Immature natural killer cell (primary cell): ENCODE measurements at regions not wholly inside any gene's neighbourhood (a gene's known extent, or its start where the extent isn't known, plus 50 kb on each side); places are given as distances from the start of the nearest gene placed in this dataset.

Source experiments
- DNase-seq, 3 donors: peaks; one replicate each; pipeline ENCODE4 v3.0.0; 2022; ENCODE audit warnings: mixed read lengths in 1 of 3
- H3K27ac Mint-ChIP-seq, 6 donors: one replicate each; pipeline ENCODE4 v1.8.0; 2020; ENCODE audit warnings: mixed read lengths in 6 of 6, mild to moderate bottlenecking in 5 of 6, inconsistent platforms in 4 of 6, moderate library complexity in 3 of 6
- H3K27me3 Mint-ChIP-seq, 3 donors: one replicate each; pipeline ENCODE4 v1.8.0; 2020 to 2021; ENCODE audit warnings: low read depth in 3 of 3, mild to moderate bottlenecking in 3 of 3, mixed read lengths in 3 of 3, moderate library complexity in 3 of 3, inconsistent platforms in 1 of 3
- H3K36me3 Mint-ChIP-seq, 3 donors: one replicate each; pipeline ENCODE4 v1.8.0; 2020; ENCODE audit warnings: mixed read lengths in 3 of 3, inconsistent platforms in 2 of 3, mild to moderate bottlenecking in 2 of 3
- H3K4me1 Mint-ChIP-seq, 2 donors: one replicate each; pipeline ENCODE4 v1.8.0; 2020; ENCODE audit warnings: inconsistent platforms in 2 of 2, mild to moderate bottlenecking in 2 of 2, mixed read lengths in 2 of 2, moderate library complexity in 1 of 2
- H3K4me3 Mint-ChIP-seq, 5 donors: one replicate each; pipeline ENCODE4 v1.8.0; 2020; ENCODE audit warnings: mild to moderate bottlenecking in 5 of 5, mixed read lengths in 5 of 5, inconsistent platforms in 3 of 5, moderate library complexity in 3 of 5
- H3K9me3 Mint-ChIP-seq, 6 donors: one replicate each; pipeline ENCODE4 v1.8.0; 2020; ENCODE audit warnings: mild to moderate bottlenecking in 6 of 6, mixed read lengths in 6 of 6, inconsistent platforms in 4 of 6, moderate library complexity in 3 of 6

- no peak for DNase-seq
- H3K9me3 Mint-ChIP-seq = peaks cover 0 to 4% (median 0%) of the 10 kb centered on the region in 6 donors
- H3K27ac Mint-ChIP-seq = no peak overlapping the region
- no peaks in the 10 kb centered on the region for H3K36me3 Mint-ChIP-seq
- peaks cover 5 to 12% (median 6%) of the 10 kb centered on the region in 3 donors for H3K27me3 Mint-ChIP-seq
- H3K4me1 Mint-ChIP-seq = no peaks in the 10 kb centered on the region
- H3K4me3 Mint-ChIP-seq = no peak overlapping the region
Measured at GRCh38 chr5:158026304-158027031, 167.5 kb upstream of the CLINT1 start.

DNA sequence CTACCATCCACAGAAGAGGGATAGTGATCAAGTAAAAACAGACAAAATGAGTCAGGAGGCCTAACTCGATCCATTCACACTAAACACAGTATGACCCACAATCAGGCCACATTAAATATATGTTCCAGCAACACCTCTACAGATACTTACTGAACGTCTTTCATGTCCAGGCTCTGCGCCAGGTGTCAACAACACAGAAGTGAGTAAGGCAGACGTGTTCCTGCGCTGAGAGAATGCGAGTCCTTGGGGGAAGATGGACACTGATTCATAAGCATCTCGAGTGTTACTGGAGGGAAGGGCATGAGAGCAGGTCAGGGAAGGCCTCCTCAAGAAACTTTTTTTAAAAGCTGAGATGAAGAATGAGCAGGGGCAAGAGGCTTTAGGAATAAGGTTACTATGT lies 164.3 kb upstream of the CLINT1 start:
- Mint-ChIP-seq H3K4me3 (no peak overlapping the region), H3K36me3 (no peaks in the 10 kb centered on the region), H3K27me3 (peaks cover 2 to 10% (median 8%) of the 10 kb centered on the region in 3 donors), H3K4me1 (no peaks in the 10 kb centered on the region), H3K9me3 (peaks cover 0 to 4% (median 0%) of the 10 kb centered on the region in 6 donors), H3K27ac (no peak overlapping the region)
- DNase-seq = no peak

DNA sequence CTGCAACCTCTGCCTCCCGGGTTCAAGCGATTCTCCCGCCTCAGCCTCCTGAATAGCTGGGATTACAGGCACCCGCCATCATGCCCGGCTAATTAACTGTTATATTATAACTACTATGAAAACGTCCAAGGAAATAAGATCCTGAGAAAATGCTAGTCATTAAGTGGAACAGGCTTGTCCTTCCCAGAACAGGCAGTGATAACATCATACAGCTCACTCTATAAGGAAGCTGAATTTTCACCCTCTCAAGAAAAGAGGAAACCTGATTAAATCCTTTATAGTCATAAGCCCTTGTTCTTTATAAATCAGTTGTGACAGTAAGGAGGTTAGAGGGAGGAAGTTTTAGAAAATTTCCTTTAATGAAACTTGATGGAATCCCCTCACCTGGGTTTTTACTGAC lies 163.9 kb upstream of the CLINT1 start:
- Mint-ChIP-seq H3K27me3 (peaks cover 2 to 10% (median 8%) of the 10 kb centered on the region in 3 donors), H3K27ac (no peak overlapping the region)

DNA sequence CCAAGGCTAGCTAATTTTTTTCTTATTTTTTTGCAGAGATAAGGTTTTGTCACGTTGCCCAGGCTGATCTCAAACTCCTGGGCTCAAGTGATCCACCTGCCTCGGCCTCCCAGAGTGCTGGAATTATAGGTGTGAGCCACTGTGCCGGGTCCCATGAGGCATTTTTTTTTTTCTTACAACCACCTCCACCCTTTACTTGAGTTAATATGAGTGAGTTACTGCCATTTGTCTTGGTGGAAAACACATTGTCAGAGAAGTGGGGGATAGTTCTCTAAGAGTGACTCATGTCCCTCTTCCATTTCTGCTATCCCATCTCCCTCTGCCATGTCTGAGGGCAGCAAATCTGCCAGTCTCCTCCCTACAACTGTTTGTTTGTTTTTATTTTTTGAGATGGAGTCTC lies 163.4 kb upstream of the CLINT1 start:
- peaks cover 2 to 10% (median 8%) of the 10 kb centered on the region in 3 donors for H3K27me3 Mint-ChIP-seq
- no peaks in the 10 kb centered on the region for H3K4me1 Mint-ChIP-seq
- H3K4me3 Mint-ChIP-seq = no peak overlapping the region
- H3K27ac Mint-ChIP-seq = no peak overlapping the region
- H3K36me3 Mint-ChIP-seq = no peaks in the 10 kb centered on the region
- no peak for DNase-seq
- H3K9me3 Mint-ChIP-seq = peaks cover 0 to 4% (median 0%) of the 10 kb centered on the region in 6 donors

More for the DNA sequence above, 163.9 kb upstream of the CLINT1 start:
- H3K36me3 Mint-ChIP-seq = no peaks in the 10 kb centered on the region
- H3K4me3 Mint-ChIP-seq = no peak overlapping the region
- H3K9me3 Mint-ChIP-seq = peaks cover 0 to 4% (median 0%) of the 10 kb centered on the region in 6 donors
- DNase-seq = no peak
- H3K4me1 Mint-ChIP-seq = no peaks in the 10 kb centered on the region

GRCh38 chr5:158020555-158021418 lies 161.8 kb upstream of the CLINT1 start:
- no peak for DNase-seq
- Mint-ChIP-seq H3K4me1 (no peaks in the 10 kb centered on the region), H3K4me3 (no peak overlapping the region), H3K36me3 (no peaks in the 10 kb centered on the region), H3K27ac (no peak overlapping the region), H3K27me3 (peaks cover 0 to 8% (median 7%) of the 10 kb centered on the region in 3 donors), H3K9me3 (peaks cover 0 to 4% (median 0%) of the 10 kb centered on the region in 6 donors)

- no peaks in the 10 kb centered on the region for H3K36me3 Mint-ChIP-seq
- H3K4me1 Mint-ChIP-seq = no peaks in the 10 kb centered on the region
- no peaks in the 10 kb centered on the region for H3K9me3 Mint-ChIP-seq
- H3K27me3 Mint-ChIP-seq = peaks cover 0 to 8% (median 4%) of the 10 kb centered on the region in 3 donors
- H3K4me3 Mint-ChIP-seq = no peak overlapping the region
- no peak for DNase-seq
- H3K27ac Mint-ChIP-seq = no peak overlapping the region
Measured at GRCh38 chr5:158017469-158017868, 158.5 kb upstream of the CLINT1 start.

DNA sequence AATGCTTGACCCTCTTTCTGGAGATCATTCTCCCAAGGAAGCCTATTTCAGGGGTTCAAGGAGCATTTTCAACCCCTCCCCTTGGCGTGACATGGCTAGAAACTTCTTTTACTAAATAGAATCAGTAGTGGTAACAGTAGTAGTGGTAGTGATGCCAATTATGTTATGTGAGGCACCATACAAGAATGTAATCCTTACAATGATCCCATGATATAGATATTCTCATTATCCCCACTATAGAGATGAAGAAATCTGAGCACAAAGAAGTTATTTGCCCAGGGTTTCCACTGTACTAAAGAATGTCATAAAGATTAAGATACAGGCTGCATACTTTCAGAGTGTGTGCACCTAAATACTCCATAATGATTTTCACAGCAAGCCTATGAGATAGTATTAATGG lies 155.4 kb upstream of the CLINT1 start:
- DNase-seq = no peak
- H3K36me3 Mint-ChIP-seq = no peaks in the 10 kb centered on the region
- no peak overlapping the region for H3K4me3 Mint-ChIP-seq
- no peak overlapping the region for H3K27ac Mint-ChIP-seq
- H3K27me3 Mint-ChIP-seq = peaks cover 1 to 4% (median 3%) of the 10 kb centered on the region in 3 donors
- no peaks in the 10 kb centered on the region for H3K4me1 Mint-ChIP-seq
- no peaks in the 10 kb centered on the region for H3K9me3 Mint-ChIP-seq

- Mint-ChIP-seq H3K9me3 (no peaks in the 10 kb centered on the region), H3K27me3 (peaks cover 1 to 4% (median 3%) of the 10 kb centered on the region in 3 donors), H3K27ac (no peak overlapping the region), H3K4me1 (no peaks in the 10 kb centered on the region), H3K4me3 (no peak overlapping the region), H3K36me3 (no peaks in the 10 kb centered on the region)
- no peak for DNase-seq
Measured at GRCh38 chr5:158013939-158014338, 155.0 kb upstream of the CLINT1 start.

- no peak overlapping the region for H3K27ac Mint-ChIP-seq
- no peaks in the 10 kb centered on the region for H3K4me1 Mint-ChIP-seq
- no peak overlapping the region for H3K4me3 Mint-ChIP-seq
- H3K27me3 Mint-ChIP-seq = peaks cover 0 to 3% (median 3%) of the 10 kb centered on the region in 3 donors
- DNase-seq = no peak
- H3K36me3 Mint-ChIP-seq = no peaks in the 10 kb centered on the region
- H3K9me3 Mint-ChIP-seq = no peaks in the 10 kb centered on the region
Measured at GRCh38 chr5:158013303-158013702, 154.4 kb upstream of the CLINT1 start.

DNA sequence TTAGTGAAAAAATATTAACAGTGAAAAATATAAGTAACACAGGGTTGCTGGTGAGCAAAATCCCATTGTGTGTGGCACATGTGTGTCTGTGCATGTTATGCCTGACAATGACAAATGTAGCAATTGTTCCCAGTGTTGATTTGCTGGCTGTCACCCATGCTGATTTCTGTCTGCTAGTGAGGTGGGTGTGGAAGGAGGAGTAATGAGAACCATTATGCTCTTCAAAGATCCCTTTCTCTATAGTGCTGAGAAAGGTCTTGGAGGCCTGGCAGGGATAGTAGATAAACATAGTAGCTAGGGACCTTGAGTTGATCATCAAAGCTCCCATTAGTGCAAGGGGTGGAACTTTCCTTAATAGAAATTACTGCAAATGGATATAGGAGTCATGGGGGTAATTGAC lies 152.5 kb upstream of the CLINT1 start:
- Mint-ChIP-seq H3K4me3 (no peak overlapping the region), H3K27me3 (peaks cover 0 to 3% (median 3%) of the 10 kb centered on the region in 3 donors), H3K9me3 (peaks cover 0 to 3% (median 0%) of the 10 kb centered on the region in 6 donors), H3K27ac (no peak overlapping the region), H3K36me3 (no peaks in the 10 kb centered on the region), H3K4me1 (no peaks in the 10 kb centered on the region)
- no peak for DNase-seq

- H3K27ac Mint-ChIP-seq = no peak overlapping the region
- H3K4me3 Mint-ChIP-seq = no peak overlapping the region
- no peak for DNase-seq
- peaks cover 0 to 4% (median 0%) of the 10 kb centered on the region in 6 donors for H3K9me3 Mint-ChIP-seq
- H3K4me1 Mint-ChIP-seq = no peaks in the 10 kb centered on the region
- peaks cover 0 to 3% (median 3%) of the 10 kb centered on the region in 3 donors for H3K27me3 Mint-ChIP-seq
- H3K36me3 Mint-ChIP-seq = no peaks in the 10 kb centered on the region
Measured at GRCh38 chr5:158010831-158011230, 151.9 kb upstream of the CLINT1 start.

DNA sequence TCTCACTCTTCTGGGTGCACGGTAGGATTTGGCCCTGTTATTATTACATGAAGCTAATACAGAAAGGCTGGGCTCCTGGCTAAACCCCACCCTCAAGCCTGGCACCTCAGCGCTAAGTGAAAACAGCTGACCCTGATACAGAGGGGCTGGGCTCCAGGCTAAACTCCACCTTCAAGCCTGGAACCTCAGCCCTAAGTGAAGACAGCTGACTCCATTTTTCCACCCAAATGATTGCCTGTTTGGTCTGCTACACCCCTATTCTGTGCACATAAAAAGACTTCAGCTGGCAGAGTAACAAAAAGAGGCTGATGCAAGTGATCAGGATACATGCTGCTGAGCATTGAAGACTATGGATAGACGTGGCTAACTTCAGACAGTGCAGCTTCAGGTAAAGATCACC lies 148.4 kb upstream of the CLINT1 start:
- H3K27ac Mint-ChIP-seq = no peak overlapping the region
- no peaks in the 10 kb centered on the region for H3K36me3 Mint-ChIP-seq

DNA sequence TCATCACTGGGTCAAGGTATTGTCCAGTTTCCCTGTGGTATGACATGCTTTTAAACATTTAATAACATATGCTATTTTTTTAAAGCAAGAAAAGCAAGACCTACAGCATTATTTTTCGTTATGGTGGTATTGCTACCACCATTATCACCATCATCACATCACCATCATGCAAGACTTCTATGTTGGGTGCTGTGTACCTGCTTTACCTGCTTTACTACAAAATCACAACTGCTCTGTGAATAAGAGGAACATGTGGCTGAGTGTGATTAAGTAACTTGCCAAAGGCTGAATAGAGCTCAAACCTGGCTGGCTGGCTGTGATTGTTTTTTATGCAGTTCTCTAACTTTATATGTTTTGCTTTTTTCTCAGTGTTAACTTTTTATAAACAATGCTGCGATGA lies 140.8 kb upstream of the CLINT1 start:
- Mint-ChIP-seq H3K4me1 (peaks cover 5 to 6% of the 10 kb centered on the region in 2 donors), H3K4me3 (no peak overlapping the region), H3K27ac (no peak overlapping the region), H3K36me3 (no peaks in the 10 kb centered on the region), H3K27me3 (peaks cover 3 to 9% (median 7%) of the 10 kb centered on the region in 3 donors), H3K9me3 (peaks cover 0 to 5% (median 0%) of the 10 kb centered on the region in 6 donors)
- no peak for DNase-seq

More for the DNA sequence above, 148.4 kb upstream of the CLINT1 start:
- Mint-ChIP-seq H3K4me3 (no peak overlapping the region), H3K4me1 (no peaks in the 10 kb centered on the region), H3K27me3 (peaks cover 1 to 3% (median 3%) of the 10 kb centered on the region in 3 donors), H3K9me3 (peaks cover 0 to 4% (median 2%) of the 10 kb centered on the region in 6 donors)
- no peak for DNase-seq

DNA sequence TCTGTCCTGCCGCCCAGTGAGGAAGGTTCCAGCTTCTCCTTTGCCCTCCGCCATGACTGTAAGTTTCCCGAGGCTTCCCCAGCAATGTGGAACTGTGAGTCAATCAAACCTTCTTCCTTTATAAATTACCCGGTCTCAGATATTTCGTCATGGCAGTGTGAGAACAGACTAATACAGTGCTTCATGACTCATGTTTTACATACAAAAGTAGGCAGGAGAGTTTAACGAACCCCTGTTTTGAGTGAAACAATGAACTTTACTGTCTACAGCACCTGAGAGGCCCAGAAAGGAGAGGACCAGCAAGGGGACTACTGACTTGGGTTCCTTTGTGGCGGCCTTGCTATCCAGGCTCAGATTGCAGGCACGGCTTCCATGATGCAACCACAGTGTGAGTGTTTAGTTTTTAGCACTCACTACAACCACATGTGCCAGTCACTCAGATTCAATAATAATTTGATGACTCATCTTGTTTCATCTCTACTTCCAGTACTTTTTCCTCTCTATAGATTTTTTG lies 139.1 kb upstream of the CLINT1 start:
- no peak overlapping the region for H3K27ac Mint-ChIP-seq
- H3K27me3 Mint-ChIP-seq = peaks cover 5 to 13% (median 10%) of the 10 kb centered on the region in 3 donors
- peaks cover 13 to 15% of the 10 kb centered on the region in 2 donors for H3K4me1 Mint-ChIP-seq
- H3K9me3 Mint-ChIP-seq = peaks cover 0 to 4% (median 0%) of the 10 kb centered on the region in 6 donors
- no peak for DNase-seq
- H3K36me3 Mint-ChIP-seq = no peaks in the 10 kb centered on the region
- no peak overlapping the region for H3K4me3 Mint-ChIP-seq
